H9 (cell line): ENCODE measurements at regions not wholly inside any gene's neighbourhood (a gene's known extent, or its start where the extent isn't known, plus 50 kb on each side); places are given as distances from the start of the nearest gene placed in this dataset.

Source experiments
- DNase-seq: peaks from one replicate; pipeline ENCODE4 v3.0.0-alpha.2; 2017
- H2AFZ ChIP-seq: one replicate; pipeline ENCODE4 v1.6.1; 2013; ENCODE audit warnings: mild to moderate bottlenecking, low read length, control low read depth, moderate library complexity
- H2AK5ac ChIP-seq: 2 replicates; pipeline ENCODE4 v1.6.1; 2013; ENCODE audit warnings: low read length, control low read depth, mixed read lengths; ENCODE audit not compliant: insufficient read length
- H2BK120ac ChIP-seq: one replicate; pipeline ENCODE4 v1.6.1; 2013; ENCODE audit warnings: low read depth, mild to moderate bottlenecking, low read length, control low read depth, inconsistent platforms; ENCODE audit not compliant: poor library complexity, severe bottlenecking
- H2BK12ac ChIP-seq: 2 replicates; pipeline ENCODE4 v1.6.1; 2013; ENCODE audit warnings: low read length, control low read depth, mixed read lengths, low read depth; ENCODE audit not compliant: insufficient read length
- H2BK15ac ChIP-seq: 2 replicates; pipeline ENCODE4 v1.6.1; 2013; ENCODE audit warnings: low read depth, low read length, control low read depth
- H2BK20ac ChIP-seq: one replicate; pipeline ENCODE4 v1.6.1; 2013; ENCODE audit warnings: low read depth, mild to moderate bottlenecking, low read length, control low read depth, inconsistent platforms; ENCODE audit not compliant: poor library complexity, severe bottlenecking
- H2BK5ac ChIP-seq: 2 replicates; pipeline ENCODE4 v1.6.1; 2013; ENCODE audit warnings: low read length, control low read depth, mixed read lengths; ENCODE audit not compliant: insufficient read length
- H3K14ac ChIP-seq: 2 replicates; pipeline ENCODE4 v1.6.1; 2013; ENCODE audit warnings: low read length, control low read depth; ENCODE audit not compliant: insufficient read depth
- H3K18ac ChIP-seq: 2 replicates; pipeline ENCODE4 v1.6.1; 2013; ENCODE audit warnings: low read depth, mild to moderate bottlenecking, mixed read lengths, low read length, control low read depth; ENCODE audit not compliant: insufficient read length
- H3K23ac ChIP-seq: 2 replicates; pipeline ENCODE4 v1.6.1; 2013; ENCODE audit warnings: low read length, control low read depth, mixed read lengths, low read depth; ENCODE audit not compliant: insufficient read length
- H3K23me2 ChIP-seq: 2 replicates; pipeline ENCODE4 v1.6.1; 2013; ENCODE audit warnings: low read depth, mild to moderate bottlenecking, mixed read lengths, low read length, control low read depth; ENCODE audit not compliant: insufficient read length, poor library complexity, severe bottlenecking
- H3K27ac ChIP-seq: 2 replicates; pipeline ENCODE4 v1.5.1; 2013; ENCODE audit warnings: low read length, control low read depth, mixed read lengths, low read depth; ENCODE audit not compliant: insufficient read length
- H3K27me3 ChIP-seq: 2 replicates; pipeline ENCODE4 v1.6.1; 2013; ENCODE audit warnings: low read length, control low read depth, inconsistent platforms; ENCODE audit not compliant: insufficient read depth
- H3K4ac ChIP-seq: 2 replicates; pipeline ENCODE4 v1.6.1; 2013; ENCODE audit warnings: low read depth, mild to moderate bottlenecking, control low read depth, inconsistent platforms, low read length, moderate library complexity
- H3K4me1 ChIP-seq: 2 replicates; pipeline ENCODE4 v1.6.1; 2013; ENCODE audit warnings: low read length, control low read depth, inconsistent platforms; ENCODE audit not compliant: insufficient read depth
- H3K4me2 ChIP-seq: 2 replicates; pipeline ENCODE4 v1.6.1; 2013; ENCODE audit warnings: low read length, control low read depth, mixed read lengths; ENCODE audit not compliant: insufficient read length, insufficient read depth
- H3K56ac ChIP-seq: 2 replicates; pipeline ENCODE4 v1.6.1; 2013; ENCODE audit warnings: low read depth, mild to moderate bottlenecking, mixed read lengths, low read length, control low read depth; ENCODE audit not compliant: insufficient read length
- H3K79me1 ChIP-seq: 2 replicates; pipeline ENCODE4 v1.6.1; 2013; ENCODE audit warnings: low read depth, mild to moderate bottlenecking, moderate library complexity, low read length, control low read depth, inconsistent platforms; ENCODE audit not compliant: insufficient read depth, poor library complexity, severe bottlenecking
- H3K79me2 ChIP-seq: 2 replicates; pipeline ENCODE4 v1.6.1; 2013; ENCODE audit warnings: low read length, control low read depth, inconsistent platforms; ENCODE audit not compliant: insufficient read depth
- H3K9ac ChIP-seq: 2 replicates; pipeline ENCODE4 v1.6.1; 2013; ENCODE audit warnings: low read length, control low read depth, mixed read lengths; ENCODE audit not compliant: insufficient read length; ENCODE audit errors: extremely low read depth
- H3K9me3 ChIP-seq: one replicate; pipeline ENCODE4 v1.6.1; 2013; ENCODE audit warnings: low read depth, low read length, inconsistent platforms; ENCODE audit not compliant: control insufficient read depth
- H3T11ph ChIP-seq: one replicate; pipeline ENCODE4 v1.6.1; 2013; ENCODE audit warnings: mild to moderate bottlenecking, low read length, control low read depth, inconsistent platforms
- H4K20me1 ChIP-seq: one replicate; pipeline ENCODE4 v1.6.1; 2013; ENCODE audit not compliant: control insufficient read depth, insufficient read length, insufficient read depth
- H4K5ac ChIP-seq: 2 replicates; pipeline ENCODE4 v1.6.1; 2013; ENCODE audit warnings: low read depth, mild to moderate bottlenecking, mixed read lengths, low read length, control low read depth; ENCODE audit not compliant: insufficient read length
- H4K8ac ChIP-seq: replicated peaks from 2 replicates; pipeline ENCODE4 v1.6.1; 2013; ENCODE audit warnings: low read length, control low read depth, mixed read lengths, low read depth; ENCODE audit not compliant: insufficient read length
- H4K91ac ChIP-seq: 2 replicates; pipeline ENCODE4 v1.6.1; 2013; ENCODE audit warnings: low read depth, mild to moderate bottlenecking, moderate library complexity, mixed read lengths, low read length, control low read depth; ENCODE audit not compliant: insufficient read length
- H3K27ac Mint-ChIP-seq, 3 experiments: 2 replicates in 2 of 3; 3 replicates in 1 of 3; pipeline ENCODE4 v1.8.0; 2020 to 2021; ENCODE audit warnings: mixed read lengths in 3 of 3, mild to moderate bottlenecking in 1 of 3, moderate library complexity in 1 of 3
- H3K27me3 Mint-ChIP-seq: 2 replicates; pipeline ENCODE4 v1.8.0; 2021; ENCODE audit warnings: low read depth, mild to moderate bottlenecking, moderate library complexity, mixed read lengths
- H3K36me3 Mint-ChIP-seq, 3 experiments: 2 replicates in 2 of 3; 3 replicates in 1 of 3; pipeline ENCODE4 v1.8.0; 2020 to 2021; ENCODE audit warnings: low read depth in 3 of 3, mixed read lengths in 3 of 3; ENCODE audit not compliant: insufficient read depth in 1 of 3
- H3K4me1 Mint-ChIP-seq, 2 experiments: 2 replicates each; pipeline ENCODE4 v1.8.0; 2020; ENCODE audit warnings: mixed read lengths in 2 of 2
- H3K4me3 Mint-ChIP-seq, 2 experiments: 2 replicates in 1 of 2; 3 replicates in 1 of 2; pipeline ENCODE4 v1.8.0; 2020 to 2021; ENCODE audit warnings: mild to moderate bottlenecking in 2 of 2, mixed read lengths in 2 of 2, moderate library complexity in 1 of 2
- H3K9me3 Mint-ChIP-seq, 2 experiments: 2 replicates in 1 of 2; 3 replicates in 1 of 2; pipeline ENCODE4 v1.8.0; 2020; ENCODE audit warnings: mild to moderate bottlenecking in 2 of 2, mixed read lengths in 2 of 2, moderate library complexity in 1 of 2
- CTCF ChIP-seq: fragments of 200-600 bp; sonication (generic); conservative IDR thresholded peaks from 3 replicates; pipeline ENCODE4 v1.8.0; 2021; ENCODE audit warnings: antibody characterized with exemption, mild to moderate bottlenecking
- WGBS: extraction: QIAGEN DNeasy Blood & Tissue Kit; methylation state at CpG from one replicate; pipeline ENCODE4 v1.1.7; 2013; ENCODE audit warnings: missing lambda C conversion rate, low lambda C conversion rate, mixed read lengths; ENCODE audit not compliant: insufficient read length; ENCODE audit errors: extremely low coverage; 5-methylcytosine and 5-hydroxymethylcytosine counted together

GRCh38 chr18:60040971-60041370 lies 141.2 kb downstream of the PMAIP1 start:
- Histone ChIP-seq H3K4ac (no peak overlapping the region), H3K4me1 (no peaks in the 10 kb centered on the region), H4K5ac (no peak overlapping the region), H2AFZ (no peak overlapping the region), H4K8ac (no peak overlapping the region), H2AK5ac (no peak overlapping the region), H4K20me1 (no peaks in the 10 kb centered on the region), H3K79me1 (no peaks in the 10 kb centered on the region), H3K27ac (no peak overlapping the region), H3K23me2 (no peaks in the 10 kb centered on the region), H3K9me3 (no peaks in the 10 kb centered on the region), H3K4me2 (no peak overlapping the region), H3K79me2 (no peaks in the 10 kb centered on the region), H2BK5ac (no peak overlapping the region), H3K56ac (no peak overlapping the region), H2BK120ac (no peak overlapping the region), H2BK15ac (no peak overlapping the region), H2BK12ac (no peak overlapping the region), H4K91ac (no peak overlapping the region), H2BK20ac (no peak overlapping the region), H3K9ac (no peak overlapping the region), H3K27me3 (no peaks in the 10 kb centered on the region), H3K18ac (no peak overlapping the region), H3K14ac (no peak overlapping the region), H3T11ph (no peak overlapping the region), H3K23ac (no peak overlapping the region)
- no CpG with 5 or more reads among the region's 1 CpG for WGBS
- H3K4me1 Mint-ChIP-seq, result peaks cover 2 to 5% of the 10 kb centered on the region in 2 experiments; a peak in 1 of 4 replicates
- H3K27ac Mint-ChIP-seq, result no peak overlapping the region
- TF ChIP-seq CTCF, result no peak
- DNase-seq, result no peak
- H3K27me3 Mint-ChIP-seq, result no peaks in the 10 kb centered on the region
- H3K9me3 Mint-ChIP-seq, result no peaks in the 10 kb centered on the region; a peak in 1 of 5 replicates
- H3K4me3 Mint-ChIP-seq, result no peak overlapping the region
- H3K36me3 Mint-ChIP-seq, result no peaks in the 10 kb centered on the region
